Peyer's patch (tissue), 4 donors: ENCODE measurements at regions not wholly inside any gene's neighbourhood (a gene's known extent, or its start where the extent isn't known, plus 50 kb on each side); places are given as distances from the start of the nearest gene placed in this dataset.

Source experiments
- DNase-seq, 3 donors: peaks; one replicate each; pipeline ENCODE4 v3.0.0-alpha.2; 2017 to 2019
- H3K27ac ChIP-seq, 4 donors: fragments of 200-600 bp; sonication (generic); one replicate each; pipeline ENCODE4 v1.5.1; 2016 to 2019
- H3K27me3 ChIP-seq, 2 donors: fragments of 200-600 bp; sonication (generic); one replicate each; pipeline ENCODE4 v1.5.1; 2019
- H3K36me3 ChIP-seq, 3 donors: fragments of 200-600 bp; sonication (generic); one replicate each; pipeline ENCODE4 v1.5.1; 2016 to 2019
- H3K4me1 ChIP-seq, 4 donors: fragments of 200-600 bp; sonication (generic); one replicate each; pipeline ENCODE4 v1.5.1; 2016 to 2019
- H3K4me3 ChIP-seq, 4 donors: fragments of 200-600 bp; sonication (generic); 1 replicate in 3 of 4; 2 replicates in 1 of 4; pipeline ENCODE4 v1.5.1; 2016 to 2019; ENCODE audit warnings: mild to moderate bottlenecking in 1 of 4
- H3K9me3 ChIP-seq, 4 donors: fragments of 200-600 bp; sonication (generic); one replicate each; pipeline ENCODE4 v1.5.1; 2016 to 2019; ENCODE audit warnings: mild to moderate bottlenecking in 1 of 4
- CTCF ChIP-seq, 6 experiments: fragments of 450-650 bp in 4 of 6; fragments of 200-600 bp in 2 of 6; sonication (generic) in 1 of 6; IDR thresholded peaks; one replicate each; pipeline ENCODE4 v1.5.1; 2017 to 2019; ENCODE audit warnings: antibody characterized with exemption in 6 of 6, mild to moderate bottlenecking in 3 of 6, moderate library complexity in 1 of 6
- POLR2A ChIP-seq, 2 donors: fragments of 450-650 bp; IDR thresholded peaks; one replicate each; pipeline ENCODE4 v1.5.1; 2017; ENCODE audit warnings: antibody characterized with exemption in 2 of 2, mild to moderate bottlenecking in 2 of 2, moderate library complexity in 2 of 2

GRCh38 chr4:144456196-144456595 lies 189.8 kb upstream of the HHIP start:
- Histone ChIP-seq H3K4me3 (no peak overlapping the region), H3K9me3 (no peaks in the 10 kb centered on the region), H3K36me3 (no peaks in the 10 kb centered on the region), H3K4me1 (no peaks in the 10 kb centered on the region), H3K27me3 (no peaks in the 10 kb centered on the region), H3K27ac (no peak overlapping the region)
- no peak for DNase-seq
- TF ChIP-seq CTCF (IDR thresholded peaks at IDR 0.05) (no peak), POLR2A (IDR thresholded peaks at IDR 0.05) (no peak)

DNA sequence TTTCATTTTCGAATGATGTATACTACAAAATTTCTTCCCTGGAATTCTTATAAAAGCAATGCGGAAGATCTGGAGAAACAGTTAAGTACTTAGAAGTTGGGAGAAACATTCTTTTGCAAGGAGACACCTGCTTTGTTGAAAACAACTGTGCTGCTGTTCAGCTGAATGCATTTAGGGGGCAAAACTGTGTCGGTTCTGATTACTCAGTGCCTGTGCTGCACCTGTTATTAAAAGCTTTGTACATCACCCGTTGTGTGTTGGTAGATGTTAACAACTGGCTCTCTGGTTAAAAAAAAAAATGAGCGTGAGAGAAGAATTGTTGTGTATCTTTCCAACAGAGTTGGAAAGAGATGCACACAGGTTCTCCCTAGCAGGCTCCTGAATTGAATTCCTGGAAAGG lies 184.1 kb upstream of the HHIP start:
- no peaks in the 10 kb centered on the region for H3K9me3 ChIP-seq
- DNase-seq = no peak
- no peaks in the 10 kb centered on the region for H3K4me1 ChIP-seq
- no peaks in the 10 kb centered on the region for H3K36me3 ChIP-seq
- no peak overlapping the region for H3K27ac ChIP-seq
- TF ChIP-seq POLR2A (IDR thresholded peaks at IDR 0.05) (no peak), CTCF (IDR thresholded peaks at IDR 0.05) (no peak)
- no peak overlapping the region for H3K4me3 ChIP-seq
- H3K27me3 ChIP-seq = no peaks in the 10 kb centered on the region

- no peak overlapping the region for H3K27ac ChIP-seq
- TF ChIP-seq POLR2A (IDR thresholded peaks at IDR 0.05) = no peak
- TF ChIP-seq CTCF (IDR thresholded peaks at IDR 0.05) = no peak
- no peak overlapping the region for H3K4me3 ChIP-seq
- no peaks in the 10 kb centered on the region for H3K27me3 ChIP-seq
- no peaks in the 10 kb centered on the region for H3K36me3 ChIP-seq
- no peaks in the 10 kb centered on the region for H3K4me1 ChIP-seq
- H3K9me3 ChIP-seq = no peaks in the 10 kb centered on the region
- no peak for DNase-seq
Observed at GRCh38 chr4:144463236-144463635, 182.7 kb upstream of the HHIP start.

GRCh38 chr4:144463896-144464295 lies 182.1 kb upstream of the HHIP start:
- Histone ChIP-seq H3K27me3 (no peaks in the 10 kb centered on the region), H3K9me3 (no peaks in the 10 kb centered on the region), H3K36me3 (no peaks in the 10 kb centered on the region), H3K4me1 (no peaks in the 10 kb centered on the region), H3K4me3 (no peak overlapping the region), H3K27ac (no peak overlapping the region)
- DNase-seq = no peak
- TF ChIP-seq CTCF (IDR thresholded peaks at IDR 0.05) (no peak), POLR2A (IDR thresholded peaks at IDR 0.05) (no peak)

DNA sequence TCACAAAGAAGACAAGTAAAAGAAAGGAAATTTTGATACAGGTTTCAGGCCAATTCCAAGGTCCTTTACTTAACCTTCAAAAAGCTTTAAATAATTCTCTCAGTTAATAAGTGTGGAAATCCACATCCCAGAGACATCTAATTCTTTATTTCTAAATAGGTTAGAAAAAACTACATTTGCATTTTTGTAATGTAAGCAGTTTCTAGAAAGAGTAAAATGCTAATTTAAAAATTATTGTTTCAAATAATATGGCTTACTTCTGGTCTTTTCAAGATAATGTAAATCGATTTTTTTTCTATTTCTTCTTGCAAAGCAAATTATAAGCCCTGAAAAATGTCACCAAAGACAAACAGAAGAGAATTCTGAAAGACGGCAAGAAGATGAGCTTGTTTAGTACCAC lies 180.4 kb upstream of the HHIP start:
- Histone ChIP-seq H3K36me3 (no peaks in the 10 kb centered on the region), H3K27me3 (no peaks in the 10 kb centered on the region), H3K4me1 (no peaks in the 10 kb centered on the region), H3K9me3 (no peaks in the 10 kb centered on the region), H3K4me3 (no peak overlapping the region), H3K27ac (no peak overlapping the region)
- TF ChIP-seq POLR2A (IDR thresholded peaks at IDR 0.05) (no peak), CTCF (IDR thresholded peaks at IDR 0.05) (no peak)
- DNase-seq = no peak

DNA sequence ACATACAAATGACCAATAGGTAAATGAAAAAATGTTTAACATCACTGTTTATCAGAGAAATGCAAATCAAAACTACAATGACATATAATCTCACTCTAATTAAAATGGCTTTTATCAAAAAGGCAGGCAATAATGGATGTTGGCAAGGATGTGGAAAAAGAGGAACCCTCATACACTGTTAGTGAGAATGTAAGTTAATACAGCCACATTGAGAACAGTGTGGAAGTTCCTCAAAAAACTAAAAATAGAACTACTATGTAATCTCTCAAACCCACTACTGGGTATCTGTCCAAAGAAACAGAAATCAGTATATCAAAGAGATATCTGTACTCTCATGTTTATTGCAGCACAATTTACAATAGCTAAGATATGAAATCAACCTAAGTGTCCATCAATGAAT lies 165.9 kb upstream of the HHIP start:
- TF ChIP-seq CTCF (IDR thresholded peaks at IDR 0.05) (no peak), POLR2A (IDR thresholded peaks at IDR 0.05) (no peak)
- Histone ChIP-seq H3K36me3 (no peaks in the 10 kb centered on the region), H3K4me3 (no peak overlapping the region), H3K27ac (no peak overlapping the region), H3K27me3 (no peaks in the 10 kb centered on the region), H3K9me3 (no peaks in the 10 kb centered on the region), H3K4me1 (no peaks in the 10 kb centered on the region)
- DNase-seq = no peak
